SK-N-DZ (cell line): ENCODE measurements at regions not wholly inside any gene's neighbourhood (a gene's known extent, or its start where the extent isn't known, plus 50 kb on each side); places are given as distances from the start of the nearest gene placed in this dataset.
"Not testable (repeated sequence)": the region's sequence is repeated elsewhere in the genome, so short reads cannot be mapped to it uniquely, and the experiment has no call there.

Experiments
- DNase-seq: peaks from one replicate; pipeline ENCODE4 v3.0.0-alpha.2; 2015; ENCODE audit warnings: low spot score

DNA sequence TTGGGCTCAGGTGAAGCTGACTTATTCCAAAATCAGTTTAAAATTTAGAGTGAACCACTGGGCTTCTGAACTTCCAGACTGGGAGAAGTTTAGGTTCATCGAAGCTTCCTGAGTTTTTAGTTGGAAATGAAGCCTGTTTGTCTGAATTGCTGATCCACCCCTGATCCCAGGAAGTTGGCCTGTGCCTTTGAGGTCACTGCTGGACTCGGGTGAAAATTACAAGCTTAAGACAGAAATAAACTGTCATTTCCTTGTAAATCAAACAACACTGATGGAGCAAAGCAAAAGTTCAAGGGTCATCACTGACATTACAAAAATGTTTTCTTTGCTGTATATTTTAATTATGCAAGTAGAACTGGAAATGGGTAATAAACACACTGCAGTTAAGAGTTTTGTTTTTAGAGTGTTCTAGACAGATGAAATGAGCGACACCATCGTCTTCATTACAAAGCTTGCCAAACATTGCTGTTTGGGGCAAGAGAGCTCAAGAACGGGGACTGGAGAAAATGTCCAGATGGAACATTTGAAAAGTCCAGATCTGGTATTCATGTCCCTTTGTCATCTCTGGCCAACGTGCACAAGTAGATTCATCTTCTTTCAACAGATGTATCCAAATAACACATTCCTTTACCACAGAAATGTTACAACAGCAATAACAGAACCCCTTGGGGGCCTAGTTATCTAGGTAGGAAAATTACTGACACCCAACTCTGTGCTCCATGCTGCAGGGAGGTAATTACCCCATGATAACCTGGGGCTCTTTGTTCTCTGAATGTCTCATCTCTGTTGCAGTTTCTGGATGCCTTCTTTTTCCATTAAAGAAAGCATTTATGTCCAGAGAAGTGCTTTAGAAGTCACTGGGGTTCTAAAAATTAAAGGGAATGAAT is 142.4 kb upstream of the ERCC6L2 start:
- no peak for DNase-seq

DNA sequence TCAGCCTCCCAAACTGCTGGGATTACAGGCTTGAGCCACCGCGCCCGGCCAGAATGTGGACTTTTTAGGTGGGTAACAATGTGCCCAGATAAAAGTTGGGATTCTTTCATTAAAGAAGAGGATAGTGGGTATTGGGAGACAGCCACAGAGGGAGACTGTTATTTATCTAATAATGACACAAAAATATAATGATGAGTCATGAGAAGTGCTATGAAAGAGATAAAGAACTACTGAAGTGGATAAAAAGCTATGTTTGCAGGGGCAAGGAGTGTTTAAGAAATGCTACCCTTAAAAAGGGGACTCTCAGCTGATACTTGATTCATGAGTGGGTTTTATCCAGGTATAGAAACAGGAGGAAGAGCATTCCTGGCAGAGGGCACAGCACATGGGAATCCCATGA is 143.6 kb upstream of the ERCC6L2 start:
- DNase-seq, result no peak

DNA sequence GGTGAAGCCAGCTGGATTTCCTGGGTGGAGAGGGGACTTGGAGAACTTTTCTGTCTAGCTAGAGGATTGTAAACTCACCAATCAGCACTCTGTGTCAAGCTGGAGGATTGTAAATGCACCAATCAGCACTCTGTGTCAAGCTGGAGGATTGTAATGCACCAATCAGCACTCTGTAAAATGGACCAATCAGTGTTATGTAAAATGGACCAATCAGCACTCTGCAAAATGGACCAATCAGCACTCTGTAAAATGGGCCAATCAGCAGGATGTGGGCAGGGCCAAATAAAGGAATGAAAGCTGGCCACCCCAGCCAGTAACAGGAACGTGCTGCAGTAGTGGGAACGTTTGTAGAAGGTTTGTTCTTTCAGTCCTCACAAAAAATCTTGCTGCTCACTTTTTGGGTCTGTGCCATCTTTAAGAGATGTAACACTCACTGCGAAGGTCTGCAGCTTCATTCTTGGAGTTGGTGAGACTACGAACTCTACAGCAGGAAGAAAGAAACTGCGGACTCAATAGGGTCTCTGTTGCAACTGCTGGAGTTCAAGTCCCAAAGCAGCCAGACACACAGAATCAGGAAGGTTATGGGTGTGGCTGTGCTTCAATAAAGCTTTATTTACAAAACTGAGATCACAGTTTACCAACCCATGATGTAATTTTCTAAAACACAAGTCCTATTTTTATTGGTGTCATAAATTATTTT is 145.7 kb upstream of the ERCC6L2 start:
- DNase-seq, result no peak

DNA sequence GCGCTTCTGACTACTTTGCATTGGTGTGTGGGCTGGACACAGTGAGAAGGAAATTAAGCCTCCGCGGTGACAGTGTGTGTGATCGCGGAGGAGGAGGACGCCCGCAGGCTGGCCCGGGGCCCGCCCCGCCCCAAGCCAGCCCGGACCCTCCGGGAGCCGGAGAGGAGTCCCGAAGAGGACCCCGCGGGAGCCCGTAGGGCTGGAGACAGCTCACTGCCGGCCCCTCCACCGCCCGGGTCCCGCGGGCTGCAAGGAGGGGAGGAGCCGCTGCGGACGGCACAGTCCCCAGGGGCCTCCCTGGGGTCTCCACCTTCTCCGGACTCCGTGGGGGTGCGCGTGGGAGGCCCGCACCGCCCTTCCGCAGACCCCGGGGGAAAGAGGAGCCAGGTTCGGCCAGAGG is 146.4 kb upstream of the ERCC6L2 start:
- no peak for DNase-seq

DNA sequence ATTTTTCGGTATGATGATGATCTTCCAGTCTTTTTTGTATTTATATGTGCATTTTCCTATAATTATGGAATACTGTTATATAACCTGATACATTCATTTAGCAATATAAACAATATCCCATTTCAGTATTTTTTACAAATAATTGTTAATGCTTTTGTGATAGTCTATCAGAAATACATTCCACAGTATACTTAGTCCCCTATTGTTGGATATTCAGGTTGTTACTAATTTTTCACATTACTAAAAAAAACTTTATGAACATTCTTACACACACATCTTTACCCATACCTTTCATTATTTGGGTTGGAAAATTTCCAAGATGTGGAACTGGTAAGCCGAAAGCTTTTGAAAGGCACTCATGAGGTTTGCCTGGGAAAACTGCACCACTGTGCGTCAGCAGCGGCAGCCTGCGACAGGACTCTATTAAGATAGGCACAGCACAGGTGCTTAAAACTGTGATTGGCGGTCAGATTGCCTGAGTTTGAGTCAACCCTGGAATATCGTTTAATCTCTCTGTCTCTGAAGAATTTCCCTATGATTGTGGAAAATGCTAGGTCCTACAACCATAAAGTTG is 147.5 kb upstream of the ERCC6L2 start:
- no peak for DNase-seq

DNA sequence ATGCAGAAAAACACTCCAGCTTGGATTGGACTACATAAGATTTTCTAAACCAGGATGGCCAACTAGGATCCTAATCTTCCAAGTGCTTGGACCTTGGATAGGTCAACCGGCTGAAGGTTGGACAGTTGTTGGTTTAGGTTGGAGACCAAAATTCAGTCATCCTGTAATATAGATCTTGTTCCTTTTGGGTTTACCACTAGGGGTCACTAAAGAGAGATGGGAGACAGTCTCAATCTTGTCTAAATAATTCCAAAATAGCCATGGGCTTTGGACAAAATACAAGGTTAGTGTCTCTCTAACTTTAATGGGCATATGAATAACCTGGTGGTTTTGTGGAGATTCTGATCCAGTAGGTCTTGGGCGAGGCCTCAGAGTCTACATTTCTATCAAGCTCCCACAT is 148.7 kb upstream of the ERCC6L2 start:
- peak; percentile 30 for DNase-seq

DNA sequence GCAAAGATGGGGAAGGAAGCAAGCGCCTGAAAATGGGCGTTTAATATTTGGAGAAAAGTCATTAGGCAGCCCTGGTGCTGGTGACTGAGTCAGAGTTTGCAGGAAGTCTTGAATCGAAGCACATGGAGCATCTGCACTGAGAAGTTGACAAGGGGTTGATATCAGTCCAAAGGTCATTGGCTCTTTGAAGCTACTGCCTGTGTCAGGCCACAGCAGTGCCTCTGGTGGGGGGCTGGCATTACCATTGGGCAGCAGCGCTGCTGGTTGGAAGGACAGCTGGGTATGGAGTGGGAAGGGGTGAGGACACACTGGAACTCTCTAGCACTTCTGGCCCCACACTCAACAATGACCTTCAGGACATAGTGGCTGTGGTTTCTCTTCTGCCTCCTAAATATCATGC is 150.4 kb upstream of the ERCC6L2 start:
- DNase-seq, result no peak

DNA sequence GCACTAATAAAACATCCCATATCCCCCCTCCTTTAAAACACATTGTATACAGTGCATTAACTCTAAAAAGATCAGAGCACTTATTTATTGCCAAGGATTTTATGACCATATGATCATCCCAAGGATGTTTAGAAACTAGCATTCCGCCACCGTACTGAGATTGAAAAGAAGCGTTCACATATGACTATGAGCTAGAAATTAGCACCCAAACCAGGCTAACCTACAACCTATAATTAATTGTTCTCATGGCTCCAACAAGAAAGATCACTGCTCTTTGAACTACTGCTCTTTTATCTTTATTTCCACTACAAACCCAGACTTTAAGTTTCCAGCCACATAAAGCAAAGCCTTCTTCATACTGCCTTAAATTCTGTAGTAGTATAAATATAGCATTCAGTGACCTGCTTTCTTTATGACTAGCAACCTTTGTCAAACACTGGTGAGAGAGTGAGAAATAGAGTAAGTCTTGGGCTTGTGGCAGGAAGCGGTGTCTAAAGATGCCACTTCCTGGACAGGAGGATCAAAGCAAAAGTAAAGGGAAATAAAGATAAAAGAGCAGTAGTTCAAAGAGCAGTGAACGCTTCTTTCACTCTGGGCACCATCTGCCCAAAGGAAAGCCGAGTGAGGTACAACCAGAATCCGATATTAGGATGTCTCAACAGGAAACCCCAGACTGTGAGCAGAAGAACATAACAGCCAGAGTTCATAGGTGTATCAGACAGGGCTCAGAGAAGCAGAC is 151.1 kb upstream of the ERCC6L2 start:
- DNase-seq, result no peak

DNA sequence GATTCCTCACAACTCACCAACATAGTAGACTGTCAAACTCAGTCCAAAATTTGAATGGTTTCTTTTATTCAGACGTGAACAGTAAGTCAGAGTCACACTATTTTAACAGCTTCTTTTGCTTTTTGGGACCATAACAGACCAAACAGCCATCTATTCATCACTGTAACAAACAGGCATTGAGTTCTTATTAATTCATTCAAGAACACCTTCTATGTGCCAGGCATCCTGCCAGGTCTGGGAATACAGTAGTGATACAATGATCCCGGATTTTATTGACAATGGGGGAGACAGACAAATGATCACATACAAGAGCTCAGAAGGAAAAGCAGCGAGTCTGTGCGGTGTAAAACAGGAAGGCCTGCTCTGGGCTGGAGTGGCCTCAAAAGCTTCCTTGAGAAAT is 153.3 kb upstream of the ERCC6L2 start:
- DNase-seq, result no peak

DNA sequence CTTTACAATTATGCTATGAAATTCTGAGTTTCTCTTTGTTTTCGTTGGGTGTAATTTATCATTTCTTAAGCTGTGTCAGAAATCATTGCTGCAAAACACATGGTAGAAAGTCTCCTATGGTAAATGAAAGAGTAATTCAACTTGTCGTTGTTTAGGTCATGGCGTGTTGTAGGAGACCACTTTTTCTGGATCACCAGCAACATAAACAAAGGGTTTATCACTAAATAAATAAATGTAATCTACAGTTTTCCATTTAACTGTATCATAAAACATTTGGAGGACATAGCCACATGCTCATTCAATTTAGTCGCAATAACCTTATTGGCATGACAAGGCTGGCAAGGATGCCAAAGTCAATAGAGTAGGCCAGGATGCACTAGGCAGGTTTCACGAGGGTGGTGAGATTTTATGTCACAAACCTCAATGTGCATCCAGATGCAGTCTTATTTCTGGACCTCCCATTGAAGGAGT is 154.4 kb upstream of the ERCC6L2 start:
- DNase-seq, result no peak

DNA sequence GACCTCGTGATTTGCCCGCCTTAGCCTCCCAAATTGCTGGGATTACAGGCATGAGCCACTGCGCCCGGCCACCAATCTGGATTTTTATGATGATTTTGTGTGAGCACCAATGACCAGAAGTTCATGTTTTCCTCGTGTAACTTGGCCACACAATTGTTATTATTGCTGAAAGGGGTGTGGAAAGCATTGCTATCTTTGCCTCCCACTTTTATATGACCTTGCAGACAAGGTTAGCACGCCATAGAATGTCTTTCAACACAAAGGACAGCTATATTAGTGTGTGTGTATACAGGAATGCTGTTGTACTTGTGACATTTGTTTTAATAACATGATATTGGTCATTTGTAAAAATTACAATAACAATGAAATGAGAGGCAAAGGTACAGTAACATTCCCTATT is 155.0 kb upstream of the ERCC6L2 start:
- no peak for DNase-seq

DNA sequence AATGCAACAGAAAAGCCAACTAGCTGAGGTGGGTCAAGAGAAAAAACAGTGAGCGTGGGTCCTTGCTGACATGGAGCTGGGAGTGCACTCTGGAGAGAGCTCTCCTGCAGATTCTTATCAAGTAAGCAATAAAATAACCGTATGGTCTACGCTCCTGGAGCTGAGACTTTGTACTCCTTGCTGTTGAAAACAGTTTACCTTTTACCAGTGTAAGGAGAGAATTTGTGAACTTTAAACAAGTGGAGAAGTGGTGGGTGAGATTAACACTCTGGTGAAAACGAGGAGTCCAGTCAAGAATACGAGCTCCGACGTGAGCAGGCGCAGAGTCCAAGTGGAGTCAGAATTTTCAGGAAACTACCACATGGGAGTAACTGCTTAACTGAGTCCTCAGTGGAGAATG is 156.1 kb upstream of the ERCC6L2 start:
- peak; percentile 17 for DNase-seq

DNA sequence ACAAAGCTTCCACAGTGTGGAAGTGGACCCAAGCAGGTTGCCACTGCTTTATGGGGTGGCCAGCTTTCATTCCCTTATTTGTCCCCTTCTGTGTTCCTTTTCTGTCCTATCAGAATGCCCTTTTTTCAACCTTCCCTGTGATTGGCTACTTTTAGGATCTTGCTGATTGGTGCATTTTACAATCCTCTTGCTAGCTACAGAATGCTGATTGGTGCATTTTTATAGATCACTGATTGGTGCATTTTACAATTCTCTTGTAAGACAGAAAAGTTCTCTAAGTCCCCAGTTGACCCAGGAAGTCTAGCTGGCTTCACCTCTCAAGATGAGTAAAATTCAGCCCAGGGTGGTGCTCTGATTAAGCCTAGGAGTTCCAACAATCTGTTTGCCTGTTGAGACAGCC is 157.2 kb upstream of the ERCC6L2 start:
- no peak for DNase-seq

DNA sequence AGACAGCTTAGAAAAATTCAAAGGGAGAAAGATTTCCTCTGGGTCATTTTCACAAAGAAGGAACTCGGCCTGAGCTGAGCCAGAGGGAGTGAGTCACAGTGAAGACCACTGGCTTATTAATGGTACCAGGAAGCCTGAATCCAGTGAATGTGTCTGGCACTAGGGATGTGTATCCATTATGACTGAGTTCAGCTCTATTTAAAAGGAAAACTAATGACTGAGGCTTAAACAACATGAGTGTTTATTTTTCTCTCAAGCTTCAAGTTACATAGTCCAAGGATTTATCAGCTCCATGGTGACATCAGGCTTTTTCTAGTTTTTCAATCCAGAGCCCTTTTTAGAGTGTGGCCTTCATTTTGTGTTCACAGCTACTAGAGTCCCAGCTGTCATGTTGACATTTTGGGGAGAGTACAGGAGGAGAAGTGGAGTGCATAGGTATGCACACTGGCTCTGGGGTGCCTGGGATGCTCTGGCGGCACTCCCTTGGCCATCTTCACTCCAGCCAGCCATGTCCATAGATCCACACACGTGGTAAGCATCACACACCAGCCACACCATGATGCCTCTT is 159.5 kb upstream of the ERCC6L2 start:
- no peak for DNase-seq

DNA sequence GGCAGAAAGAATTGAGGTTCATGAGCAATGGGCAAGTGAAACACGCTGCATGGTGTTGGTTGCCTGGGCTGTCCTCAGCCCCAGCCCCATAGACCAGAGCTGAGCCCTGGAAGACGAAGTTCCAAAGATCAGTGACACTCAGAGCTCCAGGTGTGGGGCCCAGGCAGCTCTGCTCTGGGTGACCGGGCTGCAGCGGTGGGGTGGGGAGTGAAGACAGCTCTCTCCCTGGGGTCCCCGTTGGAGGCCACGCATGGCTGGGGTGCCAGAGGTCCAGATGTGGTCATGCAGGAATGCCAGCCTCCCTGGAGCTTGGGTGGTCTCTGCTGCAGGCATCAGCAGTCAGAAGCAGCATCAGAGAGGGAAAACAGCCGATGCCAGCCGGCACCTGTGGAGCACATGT is 165.0 kb upstream of the ERCC6L2 start:
- DNase-seq, result no peak

DNA sequence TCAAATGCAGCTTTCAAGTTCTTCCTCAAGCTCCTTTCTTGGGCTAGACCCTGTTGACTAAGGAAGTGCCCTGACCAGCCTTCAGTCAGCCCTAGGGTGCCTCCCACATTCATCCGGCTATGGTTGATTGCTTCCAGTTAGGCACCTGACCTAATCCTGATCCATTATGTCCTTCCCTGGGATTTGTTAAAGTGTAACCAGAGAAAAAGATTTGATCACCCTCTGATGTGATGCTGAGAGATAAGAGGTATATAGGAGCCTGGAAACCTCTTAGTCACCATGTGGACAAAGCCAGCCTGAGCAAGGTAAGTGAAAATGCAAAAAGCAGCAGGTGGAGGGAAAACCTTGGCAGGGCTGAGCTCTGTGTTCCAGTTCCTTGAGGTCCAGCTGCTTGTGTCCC is 178.8 kb upstream of the ERCC6L2 start:
- peak; percentile 70 for DNase-seq

DNA sequence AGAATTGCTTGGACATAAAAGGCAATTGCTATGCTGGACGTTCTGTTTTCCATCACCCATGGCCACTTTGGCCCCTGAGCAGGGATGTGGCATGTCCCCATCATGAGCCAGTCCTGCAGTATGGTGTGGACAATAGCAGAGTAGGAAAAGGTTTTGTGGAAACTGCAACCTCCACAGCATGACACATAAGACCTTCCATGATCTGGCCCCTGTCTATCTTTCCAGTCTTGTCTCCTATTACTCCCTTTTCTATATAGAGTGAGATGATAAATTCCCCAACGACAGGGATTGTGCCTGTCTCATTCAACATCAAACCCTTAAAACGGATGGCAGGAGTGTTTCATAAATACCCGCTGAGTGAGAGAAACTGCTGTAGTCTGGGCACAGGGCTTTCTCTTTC is 174.7 kb upstream of the PTCH1 start:
- DNase-seq, result no peak

DNA sequence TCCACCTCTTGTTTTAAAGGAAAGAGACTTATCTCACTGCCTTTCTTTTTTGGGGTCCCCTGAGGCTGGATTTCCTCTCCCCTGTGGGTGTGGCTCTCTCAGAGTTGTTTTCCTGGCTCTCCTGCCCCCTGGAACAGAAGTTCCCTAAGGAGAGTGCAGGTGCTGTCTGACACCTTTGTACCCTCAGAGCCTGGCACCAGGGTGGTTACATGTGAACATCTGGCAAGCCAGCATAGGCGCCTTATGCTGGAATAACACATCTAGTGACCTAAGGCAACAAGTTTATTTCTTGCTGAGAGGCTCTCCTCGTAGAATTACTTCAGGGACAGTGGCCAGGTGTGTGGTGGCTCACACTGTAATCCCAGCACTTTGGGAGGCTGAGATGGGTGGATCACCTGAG is 172.9 kb upstream of the PTCH1 start:
- DNase-seq, result no peak

DNA sequence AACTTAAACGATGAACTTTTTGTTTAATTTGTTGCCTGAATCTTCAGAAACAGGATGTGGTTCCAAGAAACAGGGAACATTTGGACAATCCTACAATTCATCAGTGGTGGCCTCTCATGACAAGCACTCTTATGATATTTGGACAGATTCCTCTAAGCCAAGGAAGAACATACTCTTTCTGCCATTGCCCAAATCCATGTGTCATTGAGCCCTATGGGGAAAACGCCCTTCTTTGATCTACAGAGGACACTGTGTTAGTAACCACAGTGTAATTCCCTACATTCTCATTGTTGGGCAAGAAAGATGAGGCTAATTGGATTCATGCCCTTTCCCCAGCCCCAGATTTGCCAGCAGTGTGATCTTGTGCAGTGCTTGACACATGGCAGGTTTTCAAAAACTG is 167.7 kb upstream of the PTCH1 start:
- DNase-seq, result no peak

DNA sequence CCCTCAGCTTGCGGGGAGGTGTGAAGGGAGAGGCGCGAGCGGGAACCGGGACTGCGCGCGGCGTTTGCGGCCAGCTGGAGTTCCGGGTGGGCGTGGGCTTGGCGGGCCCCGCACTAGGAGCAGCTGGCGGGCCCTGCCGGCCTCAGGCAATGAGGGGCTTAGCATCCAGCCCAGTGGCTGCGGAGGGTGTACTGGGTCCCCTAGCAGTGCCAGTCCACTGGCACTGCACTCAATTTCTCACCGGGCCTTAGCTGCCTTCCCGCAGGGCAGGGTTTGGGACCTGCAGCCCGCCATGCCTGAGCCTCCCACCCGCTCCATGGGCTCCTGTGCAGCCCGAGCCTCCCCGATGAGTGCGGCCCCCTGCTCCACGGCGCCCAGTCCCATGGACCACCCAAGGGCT is 163.5 kb upstream of the PTCH1 start:
- DNase-seq, result not testable (repeated sequence)

DNA sequence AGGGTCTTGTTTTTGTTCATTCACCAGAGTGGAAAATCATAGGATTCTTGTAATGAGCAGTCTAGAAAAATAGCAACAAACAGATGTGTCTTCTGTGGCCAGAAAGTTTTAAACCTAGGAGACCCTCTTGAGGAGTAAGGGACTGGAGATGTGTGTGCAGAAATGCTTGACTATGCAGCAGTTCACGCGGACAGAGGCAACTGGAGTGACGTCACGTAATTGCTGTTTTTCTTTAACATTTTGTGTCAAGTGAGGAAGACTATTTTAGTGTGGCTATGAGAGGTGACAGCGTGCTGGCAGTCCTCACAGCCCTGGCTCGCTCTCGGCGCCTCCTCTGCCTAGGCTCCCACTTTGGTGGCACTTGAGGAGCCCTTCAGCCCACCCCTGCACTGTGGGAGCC is 163.1 kb upstream of the PTCH1 start:
- no peak for DNase-seq

DNA sequence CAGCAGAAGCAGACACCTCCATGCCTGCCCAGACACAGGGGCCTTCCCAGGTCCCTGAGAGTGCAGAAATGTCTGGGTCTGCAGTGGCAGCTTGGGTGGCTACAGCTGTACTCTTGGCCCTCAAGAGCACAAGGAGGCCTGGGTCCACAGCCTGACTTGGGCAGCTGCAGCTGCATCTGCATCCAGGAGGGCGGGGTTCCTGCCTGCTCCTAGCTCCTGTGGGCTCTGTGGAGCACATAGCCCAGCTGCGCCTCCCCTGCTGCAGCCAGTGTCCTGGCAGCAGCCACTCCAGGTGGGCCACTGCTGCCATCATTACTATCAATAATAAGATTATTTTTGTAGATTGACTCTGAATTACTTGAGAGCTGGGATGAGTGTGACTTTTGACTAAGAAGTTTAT is 162.0 kb upstream of the PTCH1 start:
- DNase-seq, result no peak
